K562 (cell line): ENCODE measurements at regions not wholly inside any gene's neighbourhood (a gene's known extent, or its start where the extent isn't known, plus 50 kb on each side); places are given as distances from the start of the nearest gene placed in this dataset.

Experiments used
- ATAC-seq: fragments of 200-7000 bp; cut with Tn5 transposase; 3 replicates; pipeline ENCODE4 v1.9.1; 2020; ENCODE audit warnings: moderate library complexity
- BruUV-seq: library from RNA; stranded (reverse); fragments of 400-500 nt; replicated peaks from 2 replicates; lab custom pipeline; 2021; lab: Mats Ljungman, UMichigan
- CTCF ChIA-PET: fragments of 300-600 bp; formaldehyde crosslinking; extraction: SDS; loops from one replicate; lab custom pipeline; 2021; ENCODE audit warnings: low intra/inter-chr PET ratio; lab: Yijun Ruan, JAX
- POLR2A ChIA-PET: fragments of 300-600, 350-650 bp; sonication (Branson Sonifier 250); formaldehyde crosslinking; extraction: SDS; loops from one replicate; lab custom pipeline; 2021; ENCODE audit warnings: antibody characterized with exemption, inconsistent platforms; lab: Yijun Ruan, JAX
- DNase-seq, 4 experiments: peaks; one replicate each; pipeline versions ENCODE4 v3.0.0 to v3.0.0-alpha.2; 2011 to 2018; ENCODE audit warnings: low spot score in 3 of 4, mixed read lengths in 3 of 4; ENCODE audit errors: extremely low read depth in 1 of 4
- FAIRE-seq: peaks from 2 replicates; lab custom pipeline; 2011; peaks lifted over from hg19 to GRCh38; lab: Jason Lieb, UNC
- H2AFZ ChIP-seq: 2 replicates; pipeline ENCODE4 v1.6.0; 2011; ENCODE audit warnings: low read depth, low read length, control low read depth, inconsistent platforms
- H3K27ac ChIP-seq: fragments of 200-600 bp; 3 replicates; pipeline ENCODE4 v1.8.0; 2011; ENCODE audit warnings: low read depth, mild to moderate bottlenecking, control low read depth, inconsistent platforms, low read length, moderate library complexity, mixed read lengths; ENCODE audit errors: extremely low read depth
- H3K27me3 ChIP-seq, 2 experiments: fragments of 300-600 bp in 1 of 2; 2 replicates in 1 of 2; 3 replicates in 1 of 2; pipeline versions ENCODE4 v1.6.0 to v1.8.0; 2011; ENCODE audit warnings: inconsistent platforms in 2 of 2, low read length in 2 of 2, mild to moderate bottlenecking in 1 of 2, mixed read lengths in 1 of 2, moderate library complexity in 1 of 2; ENCODE audit not compliant: control insufficient read depth in 2 of 2, insufficient read depth in 2 of 2
- H3K36me3 ChIP-seq: fragments of 300-600 bp; 3 replicates; pipeline ENCODE4 v1.8.0; 2011; ENCODE audit warnings: mild to moderate bottlenecking, low read length, inconsistent platforms; ENCODE audit not compliant: control insufficient read depth, insufficient read depth
- H3K4me1 ChIP-seq, 2 experiments: fragments of 200-600 bp in 1 of 2; replicated peaks in 1 of 2; 2 replicates in 1 of 2; 3 replicates in 1 of 2; pipeline versions ENCODE4 v1.5.1 to v1.8.0; 2011; ENCODE audit warnings: inconsistent platforms in 2 of 2, low read length in 2 of 2, mild to moderate bottlenecking in 1 of 2, mixed read lengths in 1 of 2, moderate library complexity in 1 of 2; ENCODE audit not compliant: control insufficient read depth in 2 of 2, insufficient read depth in 2 of 2
- H3K4me2 ChIP-seq: 2 replicates; pipeline ENCODE4 v1.6.1; 2011; ENCODE audit warnings: low read length, control low read depth, inconsistent platforms, mixed read lengths; ENCODE audit not compliant: insufficient read depth
- H3K4me3 ChIP-seq: fragments of 200-600 bp; sonication (generic), shearing (Covaris generic); 2 replicates; pipeline ENCODE4 v1.5.1; 2016; ENCODE audit warnings: control low read depth, inconsistent platforms
- H3K79me2 ChIP-seq: fragments of 200-600 bp; 3 replicates; pipeline ENCODE4 v1.8.0; 2011; ENCODE audit warnings: low read length, inconsistent platforms; ENCODE audit not compliant: control insufficient read depth, insufficient read depth
- H3K9ac ChIP-seq, 2 experiments: 2 replicates each; pipeline versions ENCODE4 v1.6.0 to v1.6.1; 2011; ENCODE audit warnings: low read depth in 2 of 2, low read length in 2 of 2, control low read depth in 1 of 2, inconsistent platforms in 1 of 2, mild to moderate bottlenecking in 1 of 2, mixed read lengths in 1 of 2; ENCODE audit not compliant: insufficient read depth in 1 of 2
- H3K9me1 ChIP-seq: one replicate; pipeline ENCODE4 v1.6.0; 2011; ENCODE audit warnings: inconsistent platforms, mild to moderate bottlenecking, low read length, moderate library complexity; ENCODE audit not compliant: control insufficient read depth, insufficient read depth
- H3K9me3 ChIP-seq: replicated peaks from 2 replicates; pipeline ENCODE4 v1.5.1; 2011; ENCODE audit warnings: low read depth, low read length, inconsistent platforms; ENCODE audit not compliant: control insufficient read depth, insufficient read depth
- H4K20me1 ChIP-seq: replicated peaks from 2 replicates; pipeline ENCODE4 v1.6.1; 2011; ENCODE audit warnings: low read length, inconsistent platforms, mixed read lengths; ENCODE audit not compliant: control insufficient read depth, insufficient read depth
- DEAF1 ChIP-seq: fragments of 450-650 bp; formaldehyde crosslinking; IDR thresholded peaks from 2 replicates; pipeline ENCODE4 v1.4.0; 2020; ENCODE audit warnings: mild to moderate bottlenecking, moderate library complexity
- MYBL2 ChIP-seq, 2 experiments: fragments of 450-650 bp in 1 of 2; sonication (generic) in 1 of 2; formaldehyde crosslinking in 1 of 2; IDR thresholded peaks; 2 replicates each; pipeline versions ENCODE4 v1.6.1 to v1.8.1; 2017 to 2022; ENCODE audit warnings: borderline replicate concordance in 1 of 2, inconsistent platforms in 1 of 2, low read depth in 1 of 2, mild to moderate bottlenecking in 1 of 2, missing genetic modification reagents in 1 of 2, moderate library complexity in 1 of 2
- PHF21A ChIP-seq: fragments of 450-650 bp; IDR thresholded peaks from 2 replicates; pipeline ENCODE4 v1.6.1; 2017; ENCODE audit warnings: low read depth, borderline replicate concordance
- RBFOX2 ChIP-seq: fragments of 200-400 bp; formaldehyde crosslinking; IDR thresholded peaks from 2 replicates; pipeline ENCODE4 v1.6.1; 2017; ENCODE audit warnings: low read depth, mild to moderate bottlenecking, low read length, moderate library complexity
- ZBTB7A ChIP-seq: IDR thresholded peaks from 2 replicates; pipeline ENCODE4 v1.6.1; 2011; ENCODE audit warnings: low read depth, mild to moderate bottlenecking, low read length, moderate library complexity, borderline replicate concordance; ENCODE audit not compliant: control insufficient read depth
- ZNF12 ChIP-seq: sonication (generic); formaldehyde crosslinking; IDR thresholded peaks from 2 replicates; pipeline ENCODE4 v1.4.0; 2020; ENCODE audit warnings: mild to moderate bottlenecking, missing genetic modification reagents
- ZNF41 ChIP-seq: fragments of 250-450 bp; sonication (Bioruptor Pico); conservative IDR thresholded peaks from 2 replicates; pipeline ENCODE4 v1.4.0; 2020; ENCODE audit warnings: mild to moderate bottlenecking
- ZSCAN32 ChIP-seq: fragments of 450-650 bp; formaldehyde crosslinking; IDR thresholded peaks from 2 replicates; pipeline ENCODE4 v1.4.0; 2020; ENCODE audit warnings: mild to moderate bottlenecking, moderate library complexity
- WGBS: fragments of 100-300 bp; shearing (Covaris generic); methylation state at CpG from one replicate; pipeline ENCODE4 v1.1.6; 2016; ENCODE audit warnings: low coverage, mixed read lengths; ENCODE audit not compliant: insufficient coverage; ENCODE audit errors: missing lambda C conversion rate; 5-methylcytosine and 5-hydroxymethylcytosine counted together
- in situ Hi-C: fragments of 300-500 bp; cut with MboI; formaldehyde crosslinking; loops from 4 replicates; pipeline ENCODE4 v1.15.0; 2018; ENCODE audit warnings: inconsistent platforms, mixed read lengths
- intact Hi-C: fragments of 100-400 bp; cut with micrococcal nuclease; formaldehyde crosslinking; loops from 2 replicates; pipeline ENCODE4 v1.14.2; 2022
- TF ChIP-seq, protein P1 (sequence below), 3 experiments: IDR thresholded peaks in 2 of 3; conservative IDR thresholded peaks in 1 of 3; 2 replicates each; pipeline ENCODE4 v1.5.1; 2011 to 2012; ENCODE audit warnings: low read length in 3 of 3, mild to moderate bottlenecking in 3 of 3, control low read depth in 2 of 3, improper control_type of control experiment in 1 of 3, inconsistent platforms in 1 of 3, low read depth in 1 of 3, mixed read lengths in 1 of 3, moderate library complexity in 1 of 3; ENCODE audit not compliant: insufficient read depth in 2 of 3

- H4K20me1 ChIP-seq: no peaks in the 10 kb centered on the region
- BruUV-seq: no TSS peak
Measured at GRCh38 chr22:49183208-49183825, 644.4 kb downstream of the BRD1 start.

More at GRCh38 chr22:49183208-49183825, 644.4 kb downstream of the BRD1 start:
- ATAC-seq: no peak
- H3K9me3 ChIP-seq: no peaks in the 10 kb centered on the region
- no peak overlapping the region for H3K9ac ChIP-seq
- no peak overlapping the region for H2AFZ ChIP-seq
- in situ Hi-C loops: no loop called here
- H3K4me3 ChIP-seq: no peak overlapping the region
- no peaks in the 10 kb centered on the region for H3K36me3 ChIP-seq
- POLR2A ChIA-PET: no interaction called here
- 0% methylated on average over 9 of the region's 22 CpGs for WGBS
- no peak for DNase-seq
- CTCF ChIA-PET: no interaction called here
- H3K4me1 ChIP-seq: no peaks in the 10 kb centered on the region; a peak in 1 of 5 replicates
- peaks cover 0 to 18% of the 10 kb centered on the region in 2 experiments; a peak in 3 of 5 replicates for H3K27me3 ChIP-seq
- no peaks in the 10 kb centered on the region for H3K9me1 ChIP-seq
- no peak overlapping the region for H3K27ac ChIP-seq
- FAIRE-seq: no peak
- no peak for TF ChIP-seq PHF21A
- no peak for TF ChIP-seq ZSCAN32
- TF ChIP-seq, protein P1, sequence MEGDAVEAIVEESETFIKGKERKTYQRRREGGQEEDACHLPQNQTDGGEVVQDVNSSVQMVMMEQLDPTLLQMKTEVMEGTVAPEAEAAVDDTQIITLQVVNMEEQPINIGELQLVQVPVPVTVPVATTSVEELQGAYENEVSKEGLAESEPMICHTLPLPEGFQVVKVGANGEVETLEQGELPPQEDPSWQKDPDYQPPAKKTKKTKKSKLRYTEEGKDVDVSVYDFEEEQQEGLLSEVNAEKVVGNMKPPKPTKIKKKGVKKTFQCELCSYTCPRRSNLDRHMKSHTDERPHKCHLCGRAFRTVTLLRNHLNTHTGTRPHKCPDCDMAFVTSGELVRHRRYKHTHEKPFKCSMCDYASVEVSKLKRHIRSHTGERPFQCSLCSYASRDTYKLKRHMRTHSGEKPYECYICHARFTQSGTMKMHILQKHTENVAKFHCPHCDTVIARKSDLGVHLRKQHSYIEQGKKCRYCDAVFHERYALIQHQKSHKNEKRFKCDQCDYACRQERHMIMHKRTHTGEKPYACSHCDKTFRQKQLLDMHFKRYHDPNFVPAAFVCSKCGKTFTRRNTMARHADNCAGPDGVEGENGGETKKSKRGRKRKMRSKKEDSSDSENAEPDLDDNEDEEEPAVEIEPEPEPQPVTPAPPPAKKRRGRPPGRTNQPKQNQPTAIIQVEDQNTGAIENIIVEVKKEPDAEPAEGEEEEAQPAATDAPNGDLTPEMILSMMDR (IDR thresholded peaks at IDR 0.05 in 2 of 3, conservative IDR thresholded peaks at IDR 0.05 in 1 of 3; ENCODE audit: insufficient read depth in 2 of 3, low read depth in 1 of 3, low read length in 3 of 3): no peak
- TF ChIP-seq RBFOX2: no peak
- no peak for TF ChIP-seq DEAF1 (CRISPR knock-in tag)
- no peak for TF ChIP-seq ZNF41 (CRISPR knock-in tag)
- TF ChIP-seq ZBTB7A: no peak
- TF ChIP-seq MYBL2 (IDR thresholded peaks at IDR 0.05; ENCODE audit: low read depth): no peak
- no peak for TF ChIP-seq MYBL2 (CRISPR knock-in tag; IDR thresholded peaks at IDR 0.05; ENCODE audit: borderline replicate concordance)
- TF ChIP-seq ZNF12 (CRISPR knock-in tag): no peak
- TF ChIP-seq, all 486 proteins: peak for 0
- intact Hi-C loops: no loop called here
- Histone ChIP-seq H3K79me2 (no peaks in the 10 kb centered on the region), H3K4me2 (no peak overlapping the region)
